ENCODE measurements at regions not wholly inside any gene's neighbourhood (a gene's known extent, or its start where the extent isn't known, plus 50 kb on each side); places are given as distances from the start of the nearest gene placed in this dataset.

- no peak for TF ChIP-seq MAX (IDR thresholded peaks at IDR 0.05; ENCODE audit: insufficient read depth, insufficient read length)
- no peak for TF ChIP-seq JUN (IDR thresholded peaks at IDR 0.05; ENCODE audit: borderline replicate concordance, insufficient read depth, insufficient read length, low read depth)
- TF ChIP-seq GATA2 (IDR thresholded peaks at IDR 0.05; ENCODE audit: insufficient read depth, insufficient read length, low read depth, low read length) = no peak
- no peak for TF ChIP-seq CTCF (IDR thresholded peaks at IDR 0.05; ENCODE audit: extremely low read depth in 1 of 2, insufficient read depth in 1 of 2, low read depth in 1 of 2, low read length in 2 of 2)
- no peak for TF ChIP-seq MYC (IDR thresholded peaks at IDR 0.05; ENCODE audit: low read depth, low read length)
- TF ChIP-seq FOS (IDR thresholded peaks at IDR 0.05; ENCODE audit: borderline replicate concordance, insufficient read depth, low read length) = no peak
- TF ChIP-seq EZH2 (IDR thresholded peaks at IDR 0.05; ENCODE audit: borderline replicate concordance, low read depth, low read length, severe bottlenecking) = no peak
- no peak for TF ChIP-seq POLR2A (IDR thresholded peaks at IDR 0.05; ENCODE audit: low read depth, low read length)
- no peak for TF ChIP-seq POLR2AphosphoS5 (IDR thresholded peaks at IDR 0.05; ENCODE audit: insufficient read depth, low read depth, low read length)
- DNase-seq (ENCODE audit: low read depth, low spot score) (no peak), FAIRE-seq (no peak)
- H3K9me1 ChIP-seq (replicated peaks; ENCODE audit: control insufficient read depth, extremely low read depth, insufficient read depth, low read length) = no peaks in the 10 kb centered on the region
- no peaks in the 10 kb centered on the region for H3K9me3 ChIP-seq (replicated peaks; ENCODE audit: control insufficient read depth, insufficient read depth, low read length)
- no peaks in the 10 kb centered on the region for H4K20me1 ChIP-seq (replicated peaks; ENCODE audit: control insufficient read depth, extremely low read depth, insufficient read depth, low read length)
- H3K79me2 ChIP-seq (ENCODE audit: control insufficient read depth, insufficient read depth, low read length) = no peaks in the 10 kb centered on the region
- dilution Hi-C loops (cut with MboI; ENCODE audit: extremely low pct_ligation_motif_present, low sequenced_read_pairs) = no loop called here
- H3K27me3 ChIP-seq (ENCODE audit: control insufficient read depth in 2 of 2, insufficient read depth in 2 of 2, low read length in 2 of 2) = no peaks in the 10 kb centered on the region
- no peak overlapping the region for H3K4me3 ChIP-seq (replicated peaks in 1 of 3; ENCODE audit: insufficient read depth in 1 of 3, low read depth in 1 of 3, low read length in 3 of 3)
- H3K27ac ChIP-seq (ENCODE audit: insufficient read depth, low read depth, low read length) = no peak overlapping the region
- no TSS peak for BruUV-seq (replicated peaks)
- peaks cover 8% of the 10 kb centered on the region for H3K4me1 ChIP-seq (ENCODE audit: control insufficient read depth, extremely low read depth, insufficient read depth, low read length)
- ChIA-PET POLR2A (no interaction called here), CTCF (no interaction called here)
- no peak overlapping the region for H3K4me2 ChIP-seq (ENCODE audit: insufficient read depth, low read length)
- intact Hi-C loops (cut with micrococcal nuclease) = no loop called here
- no peak overlapping the region for H3K9ac ChIP-seq (replicated peaks; ENCODE audit: extremely low read depth, insufficient read depth, low read length)
- no peaks in the 10 kb centered on the region for H3K36me3 ChIP-seq (ENCODE audit: control insufficient read depth in 2 of 2, extremely low read depth in 1 of 2, insufficient read depth in 2 of 2, low read length in 2 of 2)
- H2AFZ ChIP-seq (ENCODE audit: low read depth, low read length) = no peak overlapping the region
These were observed 87.0 kb upstream of the TLE1 start for GRCh38 chr9:81776390-81776789.

Data from endothelial cell of umbilical vein (primary cell).